H9 (cell line): ENCODE measurements at regions not wholly inside any gene's neighbourhood (a gene's known extent, or its start where the extent isn't known, plus 50 kb on each side); places are given as distances from the start of the nearest gene placed in this dataset.

ENCODE experiments used
- DNase-seq: peaks from one replicate; pipeline ENCODE4 v3.0.0-alpha.2; 2017
- H2AFZ ChIP-seq: one replicate; pipeline ENCODE4 v1.6.1; 2013; ENCODE audit warnings: mild to moderate bottlenecking, low read length, control low read depth, moderate library complexity
- H2AK5ac ChIP-seq: 2 replicates; pipeline ENCODE4 v1.6.1; 2013; ENCODE audit warnings: low read length, control low read depth, mixed read lengths; ENCODE audit not compliant: insufficient read length
- H2BK120ac ChIP-seq: one replicate; pipeline ENCODE4 v1.6.1; 2013; ENCODE audit warnings: low read depth, mild to moderate bottlenecking, low read length, control low read depth, inconsistent platforms; ENCODE audit not compliant: poor library complexity, severe bottlenecking
- H2BK12ac ChIP-seq: 2 replicates; pipeline ENCODE4 v1.6.1; 2013; ENCODE audit warnings: low read length, control low read depth, mixed read lengths, low read depth; ENCODE audit not compliant: insufficient read length
- H2BK15ac ChIP-seq: 2 replicates; pipeline ENCODE4 v1.6.1; 2013; ENCODE audit warnings: low read depth, low read length, control low read depth
- H2BK20ac ChIP-seq: one replicate; pipeline ENCODE4 v1.6.1; 2013; ENCODE audit warnings: low read depth, mild to moderate bottlenecking, low read length, control low read depth, inconsistent platforms; ENCODE audit not compliant: poor library complexity, severe bottlenecking
- H2BK5ac ChIP-seq: 2 replicates; pipeline ENCODE4 v1.6.1; 2013; ENCODE audit warnings: low read length, control low read depth, mixed read lengths; ENCODE audit not compliant: insufficient read length
- H3K14ac ChIP-seq: 2 replicates; pipeline ENCODE4 v1.6.1; 2013; ENCODE audit warnings: low read length, control low read depth; ENCODE audit not compliant: insufficient read depth
- H3K18ac ChIP-seq: 2 replicates; pipeline ENCODE4 v1.6.1; 2013; ENCODE audit warnings: low read depth, mild to moderate bottlenecking, mixed read lengths, low read length, control low read depth; ENCODE audit not compliant: insufficient read length
- H3K23ac ChIP-seq: 2 replicates; pipeline ENCODE4 v1.6.1; 2013; ENCODE audit warnings: low read length, control low read depth, mixed read lengths, low read depth; ENCODE audit not compliant: insufficient read length
- H3K23me2 ChIP-seq: 2 replicates; pipeline ENCODE4 v1.6.1; 2013; ENCODE audit warnings: low read depth, mild to moderate bottlenecking, mixed read lengths, low read length, control low read depth; ENCODE audit not compliant: insufficient read length, poor library complexity, severe bottlenecking
- H3K27ac ChIP-seq: 2 replicates; pipeline ENCODE4 v1.5.1; 2013; ENCODE audit warnings: low read length, control low read depth, mixed read lengths, low read depth; ENCODE audit not compliant: insufficient read length
- H3K27me3 ChIP-seq: 2 replicates; pipeline ENCODE4 v1.6.1; 2013; ENCODE audit warnings: low read length, control low read depth, inconsistent platforms; ENCODE audit not compliant: insufficient read depth
- H3K4ac ChIP-seq: 2 replicates; pipeline ENCODE4 v1.6.1; 2013; ENCODE audit warnings: low read depth, mild to moderate bottlenecking, control low read depth, inconsistent platforms, low read length, moderate library complexity
- H3K4me1 ChIP-seq: 2 replicates; pipeline ENCODE4 v1.6.1; 2013; ENCODE audit warnings: low read length, control low read depth, inconsistent platforms; ENCODE audit not compliant: insufficient read depth
- H3K4me2 ChIP-seq: 2 replicates; pipeline ENCODE4 v1.6.1; 2013; ENCODE audit warnings: low read length, control low read depth, mixed read lengths; ENCODE audit not compliant: insufficient read length, insufficient read depth
- H3K56ac ChIP-seq: 2 replicates; pipeline ENCODE4 v1.6.1; 2013; ENCODE audit warnings: low read depth, mild to moderate bottlenecking, mixed read lengths, low read length, control low read depth; ENCODE audit not compliant: insufficient read length
- H3K79me1 ChIP-seq: 2 replicates; pipeline ENCODE4 v1.6.1; 2013; ENCODE audit warnings: low read depth, mild to moderate bottlenecking, moderate library complexity, low read length, control low read depth, inconsistent platforms; ENCODE audit not compliant: insufficient read depth, poor library complexity, severe bottlenecking
- H3K79me2 ChIP-seq: 2 replicates; pipeline ENCODE4 v1.6.1; 2013; ENCODE audit warnings: low read length, control low read depth, inconsistent platforms; ENCODE audit not compliant: insufficient read depth
- H3K9ac ChIP-seq: 2 replicates; pipeline ENCODE4 v1.6.1; 2013; ENCODE audit warnings: low read length, control low read depth, mixed read lengths; ENCODE audit not compliant: insufficient read length; ENCODE audit errors: extremely low read depth
- H3K9me3 ChIP-seq: one replicate; pipeline ENCODE4 v1.6.1; 2013; ENCODE audit warnings: low read depth, low read length, inconsistent platforms; ENCODE audit not compliant: control insufficient read depth
- H3T11ph ChIP-seq: one replicate; pipeline ENCODE4 v1.6.1; 2013; ENCODE audit warnings: mild to moderate bottlenecking, low read length, control low read depth, inconsistent platforms
- H4K20me1 ChIP-seq: one replicate; pipeline ENCODE4 v1.6.1; 2013; ENCODE audit not compliant: control insufficient read depth, insufficient read length, insufficient read depth
- H4K5ac ChIP-seq: 2 replicates; pipeline ENCODE4 v1.6.1; 2013; ENCODE audit warnings: low read depth, mild to moderate bottlenecking, mixed read lengths, low read length, control low read depth; ENCODE audit not compliant: insufficient read length
- H4K8ac ChIP-seq: replicated peaks from 2 replicates; pipeline ENCODE4 v1.6.1; 2013; ENCODE audit warnings: low read length, control low read depth, mixed read lengths, low read depth; ENCODE audit not compliant: insufficient read length
- H4K91ac ChIP-seq: 2 replicates; pipeline ENCODE4 v1.6.1; 2013; ENCODE audit warnings: low read depth, mild to moderate bottlenecking, moderate library complexity, mixed read lengths, low read length, control low read depth; ENCODE audit not compliant: insufficient read length
- H3K27ac Mint-ChIP-seq, 3 experiments: 2 replicates in 2 of 3; 3 replicates in 1 of 3; pipeline ENCODE4 v1.8.0; 2020 to 2021; ENCODE audit warnings: mixed read lengths in 3 of 3, mild to moderate bottlenecking in 1 of 3, moderate library complexity in 1 of 3
- H3K27me3 Mint-ChIP-seq: 2 replicates; pipeline ENCODE4 v1.8.0; 2021; ENCODE audit warnings: low read depth, mild to moderate bottlenecking, moderate library complexity, mixed read lengths
- H3K36me3 Mint-ChIP-seq, 3 experiments: 2 replicates in 2 of 3; 3 replicates in 1 of 3; pipeline ENCODE4 v1.8.0; 2020 to 2021; ENCODE audit warnings: low read depth in 3 of 3, mixed read lengths in 3 of 3; ENCODE audit not compliant: insufficient read depth in 1 of 3
- H3K4me1 Mint-ChIP-seq, 2 experiments: 2 replicates each; pipeline ENCODE4 v1.8.0; 2020; ENCODE audit warnings: mixed read lengths in 2 of 2
- H3K4me3 Mint-ChIP-seq, 2 experiments: 2 replicates in 1 of 2; 3 replicates in 1 of 2; pipeline ENCODE4 v1.8.0; 2020 to 2021; ENCODE audit warnings: mild to moderate bottlenecking in 2 of 2, mixed read lengths in 2 of 2, moderate library complexity in 1 of 2
- H3K9me3 Mint-ChIP-seq, 2 experiments: 2 replicates in 1 of 2; 3 replicates in 1 of 2; pipeline ENCODE4 v1.8.0; 2020; ENCODE audit warnings: mild to moderate bottlenecking in 2 of 2, mixed read lengths in 2 of 2, moderate library complexity in 1 of 2
- WGBS: extraction: QIAGEN DNeasy Blood & Tissue Kit; methylation state at CpG from one replicate; pipeline ENCODE4 v1.1.7; 2013; ENCODE audit warnings: missing lambda C conversion rate, low lambda C conversion rate, mixed read lengths; ENCODE audit not compliant: insufficient read length; ENCODE audit errors: extremely low coverage; 5-methylcytosine and 5-hydroxymethylcytosine counted together
- TF ChIP-seq, protein P1 (sequence below): fragments of 200-600 bp; sonication (generic); conservative IDR thresholded peaks from 3 replicates; pipeline ENCODE4 v1.8.0; 2021; ENCODE audit warnings: antibody characterized with exemption, mild to moderate bottlenecking

DNA sequence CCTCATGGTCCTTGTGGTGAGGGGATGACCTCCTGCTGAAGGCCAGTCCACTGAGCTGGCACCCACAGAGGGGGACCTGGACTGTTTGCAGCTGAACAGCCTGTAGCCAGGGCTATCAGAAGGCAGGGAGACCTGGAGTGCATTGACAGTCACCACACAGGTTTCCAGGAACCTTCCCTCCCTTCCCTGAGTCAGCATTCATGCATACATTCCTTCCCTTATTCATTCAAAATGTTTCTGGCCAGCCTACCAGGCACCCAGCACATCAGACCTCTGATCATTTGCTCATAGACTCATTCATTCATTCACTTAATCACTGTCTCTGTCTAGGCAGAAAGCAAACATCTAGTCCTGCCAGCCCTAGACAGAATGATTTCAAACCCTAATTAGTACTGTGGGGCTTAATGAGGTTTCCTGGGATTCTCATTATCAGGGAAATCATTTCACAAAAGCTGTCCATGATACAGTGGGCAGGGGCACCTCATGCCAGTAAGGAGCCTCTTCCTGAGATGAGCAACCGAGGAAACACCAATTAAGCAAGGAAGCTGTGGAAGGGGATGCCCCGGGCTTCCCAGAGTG, 110.1 kb upstream of the PPP1R26 start:
- Mint-ChIP-seq H3K27me3 (peaks cover 2% of the 10 kb centered on the region; the same call in 1 of the 2 replicates), H3K4me3 (no peak overlapping the region; a peak in 1 of 5 replicates), H3K36me3 (peaks cover 0 to 5% (median 4%) of the 10 kb centered on the region in 3 experiments; a peak in 4 of 7 replicates), H3K27ac (no peak overlapping the region; a peak in 1 of 7 replicates), H3K4me1 (peaks cover 45 to 46% of the 10 kb centered on the region in 2 experiments), H3K9me3 (peaks cover 0 to 5% of the 10 kb centered on the region in 2 experiments; a peak in 3 of 5 replicates)
- no peak overlapping the region for H3K27ac ChIP-seq
- H3K79me2 ChIP-seq = no peaks in the 10 kb centered on the region
- no peak overlapping the region for H2AK5ac ChIP-seq
- no peaks in the 10 kb centered on the region for H3K23me2 ChIP-seq
- no peak overlapping the region for H4K5ac ChIP-seq
- peaks cover 4% of the 10 kb centered on the region for H3K4me1 ChIP-seq
- H3K23ac ChIP-seq = no peak overlapping the region
- no peak overlapping the region for H3T11ph ChIP-seq
- no peak overlapping the region for H3K56ac ChIP-seq
- no peak overlapping the region for H2BK15ac ChIP-seq
- H3K27me3 ChIP-seq = no peaks in the 10 kb centered on the region
- WGBS = no CpG with 5 or more reads among the region's 2 CpGs
- no peak overlapping the region for H3K9ac ChIP-seq
- H3K18ac ChIP-seq = no peak overlapping the region
- no peak overlapping the region for H2BK12ac ChIP-seq
- no peak overlapping the region for H2BK120ac ChIP-seq
- H2BK20ac ChIP-seq = no peak overlapping the region
- H4K91ac ChIP-seq = no peak overlapping the region
- no peak overlapping the region for H2BK5ac ChIP-seq
- H4K20me1 ChIP-seq = no peaks in the 10 kb centered on the region
- DNase-seq = no peak
- H3K4me2 ChIP-seq = no peak overlapping the region
- H2AFZ ChIP-seq = no peak overlapping the region
- no peaks in the 10 kb centered on the region for H3K79me1 ChIP-seq
- no peak overlapping the region for H3K4ac ChIP-seq
- no peaks in the 10 kb centered on the region for H3K9me3 ChIP-seq
- TF ChIP-seq, protein P1, sequence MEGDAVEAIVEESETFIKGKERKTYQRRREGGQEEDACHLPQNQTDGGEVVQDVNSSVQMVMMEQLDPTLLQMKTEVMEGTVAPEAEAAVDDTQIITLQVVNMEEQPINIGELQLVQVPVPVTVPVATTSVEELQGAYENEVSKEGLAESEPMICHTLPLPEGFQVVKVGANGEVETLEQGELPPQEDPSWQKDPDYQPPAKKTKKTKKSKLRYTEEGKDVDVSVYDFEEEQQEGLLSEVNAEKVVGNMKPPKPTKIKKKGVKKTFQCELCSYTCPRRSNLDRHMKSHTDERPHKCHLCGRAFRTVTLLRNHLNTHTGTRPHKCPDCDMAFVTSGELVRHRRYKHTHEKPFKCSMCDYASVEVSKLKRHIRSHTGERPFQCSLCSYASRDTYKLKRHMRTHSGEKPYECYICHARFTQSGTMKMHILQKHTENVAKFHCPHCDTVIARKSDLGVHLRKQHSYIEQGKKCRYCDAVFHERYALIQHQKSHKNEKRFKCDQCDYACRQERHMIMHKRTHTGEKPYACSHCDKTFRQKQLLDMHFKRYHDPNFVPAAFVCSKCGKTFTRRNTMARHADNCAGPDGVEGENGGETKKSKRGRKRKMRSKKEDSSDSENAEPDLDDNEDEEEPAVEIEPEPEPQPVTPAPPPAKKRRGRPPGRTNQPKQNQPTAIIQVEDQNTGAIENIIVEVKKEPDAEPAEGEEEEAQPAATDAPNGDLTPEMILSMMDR = no peak
- no peak overlapping the region for H4K8ac ChIP-seq
- H3K14ac ChIP-seq = no peak overlapping the region
